ENCODE measurements at regions not wholly inside any gene's neighbourhood (a gene's known extent, or its start where the extent isn't known, plus 50 kb on each side); places are given as distances from the start of the nearest gene placed in this dataset.

- Mint-ChIP-seq H3K4me3 (no peak overlapping the region), H3K27ac (no peak overlapping the region), H3K9me3 (no peaks in the 10 kb centered on the region), H3K36me3 (ENCODE audit: low read depth) (no peaks in the 10 kb centered on the region), H3K4me1 (ENCODE audit: low read depth) (no peaks in the 10 kb centered on the region), H3K27me3 (peaks cover 8% of the 10 kb centered on the region)
- intact Hi-C loops (cut with micrococcal nuclease), result no loop called here
- CTCF ChIA-PET, result no interaction called here
- TF ChIP-seq CTCF (IDR thresholded peaks at IDR 0.05), result no peak
- DNase-seq, result no peak
- no peak for ATAC-seq
- POLR2A ChIA-PET, result no interaction called here
These were observed 400.7 kb downstream of the ZSWIM6 start for GRCh38 chr5:61732796-61733195.

- Mint-ChIP-seq H3K27ac (no peak overlapping the region), H3K9me3 (no peaks in the 10 kb centered on the region), H3K4me1 (ENCODE audit: low read depth) (no peaks in the 10 kb centered on the region), H3K27me3 (peaks cover 8% of the 10 kb centered on the region), H3K4me3 (no peak overlapping the region), H3K36me3 (ENCODE audit: low read depth) (no peaks in the 10 kb centered on the region)
- intact Hi-C loops (cut with micrococcal nuclease), result no loop called here
- TF ChIP-seq CTCF (IDR thresholded peaks at IDR 0.05), result no peak
- no peak for ATAC-seq
- POLR2A ChIA-PET, result no interaction called here
- CTCF ChIA-PET, result no interaction called here
- no peak for DNase-seq
These were observed 401.9 kb downstream of the ZSWIM6 start for GRCh38 chr5:61734001-61734400.

GRCh38 chr5:61734966-61735365 lies 402.9 kb downstream of the ZSWIM6 start:
- Mint-ChIP-seq H3K9me3 (no peaks in the 10 kb centered on the region), H3K27me3 (peaks cover 8% of the 10 kb centered on the region), H3K4me1 (ENCODE audit: low read depth) (no peaks in the 10 kb centered on the region), H3K27ac (no peak overlapping the region), H3K4me3 (no peak overlapping the region), H3K36me3 (ENCODE audit: low read depth) (no peaks in the 10 kb centered on the region)
- ChIA-PET POLR2A (no interaction called here), CTCF (no interaction called here)
- no peak for TF ChIP-seq CTCF (IDR thresholded peaks at IDR 0.05)
- no peak for ATAC-seq
- no peak for DNase-seq
- intact Hi-C loops (cut with micrococcal nuclease), result no loop called here

GRCh38 chr5:61735531-61735930 lies 403.5 kb downstream of the ZSWIM6 start:
- ChIA-PET POLR2A (no interaction called here), CTCF (no interaction called here)
- DNase-seq, result no peak
- ATAC-seq, result no peak
- Mint-ChIP-seq H3K36me3 (ENCODE audit: low read depth) (no peaks in the 10 kb centered on the region), H3K27ac (no peak overlapping the region), H3K27me3 (peaks cover 7% of the 10 kb centered on the region), H3K9me3 (no peaks in the 10 kb centered on the region), H3K4me3 (no peak overlapping the region), H3K4me1 (ENCODE audit: low read depth) (no peaks in the 10 kb centered on the region)
- TF ChIP-seq CTCF (IDR thresholded peaks at IDR 0.05), result no peak
- intact Hi-C loops (cut with micrococcal nuclease), result no loop called here

GRCh38 chr5:61735995-61736394 lies 403.9 kb downstream of the ZSWIM6 start:
- H3K27me3 Mint-ChIP-seq, result peaks cover 6% of the 10 kb centered on the region
- H3K9me3 Mint-ChIP-seq, result no peaks in the 10 kb centered on the region
- no peaks in the 10 kb centered on the region for H3K4me1 Mint-ChIP-seq (ENCODE audit: low read depth)
- intact Hi-C loops (cut with micrococcal nuclease), result no loop called here
- CTCF ChIA-PET, result no interaction called here
- no peaks in the 10 kb centered on the region for H3K36me3 Mint-ChIP-seq (ENCODE audit: low read depth)
- H3K27ac Mint-ChIP-seq, result no peak overlapping the region
- no peak for DNase-seq
- no peak for TF ChIP-seq CTCF (IDR thresholded peaks at IDR 0.05)
- POLR2A ChIA-PET, result no interaction called here
- no peak for ATAC-seq
- H3K4me3 Mint-ChIP-seq, result no peak overlapping the region

Data from activated CD8-positive, alpha-beta T cell treated with anti-CD3 and anti-CD28 coated beads for 36 hours (primary cell).